ENCODE measurements at regions not wholly inside any gene's neighbourhood (a gene's known extent, or its start where the extent isn't known, plus 50 kb on each side); places are given as distances from the start of the nearest gene placed in this dataset.

- Mint-ChIP-seq H3K27me3 (ENCODE audit: low read depth) (no peaks in the 10 kb centered on the region), H3K36me3 (ENCODE audit: low read depth) (no peaks in the 10 kb centered on the region), H3K27ac (no peak overlapping the region), H3K4me1 (ENCODE audit: low read depth) (no peaks in the 10 kb centered on the region), H3K4me3 (no peak overlapping the region), H3K9me3 (no peaks in the 10 kb centered on the region)
- DNase-seq (ENCODE audit: low spot score) = no peak
Observed at GRCh38 chr5:68012831-68013230, 202.7 kb upstream of the PIK3R1 start.

DNA sequence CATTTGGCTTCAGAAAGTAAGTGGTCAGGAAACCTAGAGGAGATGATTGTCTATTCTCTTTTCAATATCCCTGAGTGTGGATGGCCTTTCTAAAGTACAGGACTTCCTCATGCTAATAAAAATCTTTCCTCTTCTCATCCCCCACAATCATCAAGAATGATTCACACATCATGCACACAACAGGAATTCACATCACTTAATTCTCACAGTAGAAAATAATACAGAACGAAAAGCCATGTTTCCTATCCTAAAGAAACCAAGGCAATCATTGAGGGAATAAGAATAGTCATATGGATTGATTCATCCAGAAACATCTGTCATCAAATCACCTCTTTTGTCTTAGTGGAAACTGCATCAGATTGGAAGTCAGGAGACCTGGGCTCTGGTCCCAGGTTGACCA, 203.1 kb upstream of the PIK3R1 start:
- H3K36me3 Mint-ChIP-seq (ENCODE audit: low read depth) = no peaks in the 10 kb centered on the region
- H3K4me3 Mint-ChIP-seq = no peak overlapping the region
- no peaks in the 10 kb centered on the region for H3K4me1 Mint-ChIP-seq (ENCODE audit: low read depth)
- no peaks in the 10 kb centered on the region for H3K27me3 Mint-ChIP-seq (ENCODE audit: low read depth)
- H3K27ac Mint-ChIP-seq = no peak overlapping the region
- DNase-seq (ENCODE audit: low spot score) = no peak
- H3K9me3 Mint-ChIP-seq = no peaks in the 10 kb centered on the region

- H3K36me3 Mint-ChIP-seq (ENCODE audit: low read depth) = no peaks in the 10 kb centered on the region
- no peaks in the 10 kb centered on the region for H3K27me3 Mint-ChIP-seq (ENCODE audit: low read depth)
- no peak overlapping the region for H3K4me3 Mint-ChIP-seq
- no peaks in the 10 kb centered on the region for H3K9me3 Mint-ChIP-seq
- DNase-seq (ENCODE audit: low spot score) = no peak
- H3K4me1 Mint-ChIP-seq (ENCODE audit: low read depth) = no peaks in the 10 kb centered on the region
- no peak overlapping the region for H3K27ac Mint-ChIP-seq
Observed at GRCh38 chr5:68011801-68012200, 203.8 kb upstream of the PIK3R1 start.

- Mint-ChIP-seq H3K4me1 (ENCODE audit: low read depth) (no peaks in the 10 kb centered on the region), H3K27me3 (ENCODE audit: low read depth) (no peaks in the 10 kb centered on the region), H3K36me3 (ENCODE audit: low read depth) (no peaks in the 10 kb centered on the region), H3K27ac (no peak overlapping the region), H3K4me3 (no peak overlapping the region), H3K9me3 (no peaks in the 10 kb centered on the region)
- no peak for DNase-seq (ENCODE audit: low spot score)
Observed at GRCh38 chr5:68011259-68011760, 204.2 kb upstream of the PIK3R1 start.

GRCh38 chr5:68010740-68011139, 204.8 kb upstream of the PIK3R1 start:
- H3K36me3 Mint-ChIP-seq (ENCODE audit: low read depth) = no peaks in the 10 kb centered on the region
- DNase-seq (ENCODE audit: low spot score) = no peak
- H3K9me3 Mint-ChIP-seq = no peaks in the 10 kb centered on the region
- H3K4me3 Mint-ChIP-seq = no peak overlapping the region
- no peaks in the 10 kb centered on the region for H3K27me3 Mint-ChIP-seq (ENCODE audit: low read depth)
- H3K27ac Mint-ChIP-seq = no peak overlapping the region
- no peaks in the 10 kb centered on the region for H3K4me1 Mint-ChIP-seq (ENCODE audit: low read depth)

GRCh38 chr5:68007451-68007850, 208.1 kb upstream of the PIK3R1 start:
- no peaks in the 10 kb centered on the region for H3K9me3 Mint-ChIP-seq

DNA sequence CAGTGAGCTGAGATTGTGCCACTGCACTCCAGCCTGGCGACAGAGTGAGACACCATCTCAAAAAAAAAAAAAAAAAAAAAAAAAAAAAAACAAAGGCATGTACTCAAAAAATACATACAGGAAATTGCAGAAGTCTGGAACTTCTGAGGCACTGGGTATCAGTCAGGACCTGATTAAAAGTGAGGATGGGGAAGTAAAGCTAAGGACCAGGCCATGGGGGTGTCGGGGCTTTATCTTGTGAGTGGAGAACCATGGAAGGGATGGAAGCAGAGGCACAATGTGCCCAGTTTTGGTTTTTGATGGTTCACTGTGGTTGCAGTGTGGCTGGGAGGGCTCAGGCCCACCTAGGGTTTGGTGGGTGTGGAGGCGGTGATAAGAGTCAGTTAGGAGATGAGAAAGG, 212.7 kb upstream of the PIK3R1 start:
- no peak overlapping the region for H3K4me3 Mint-ChIP-seq
- H3K4me1 Mint-ChIP-seq (ENCODE audit: low read depth) = no peaks in the 10 kb centered on the region
- H3K27me3 Mint-ChIP-seq (ENCODE audit: low read depth) = no peaks in the 10 kb centered on the region
- no peak for DNase-seq (ENCODE audit: low spot score)
- no peaks in the 10 kb centered on the region for H3K9me3 Mint-ChIP-seq
- no peaks in the 10 kb centered on the region for H3K36me3 Mint-ChIP-seq (ENCODE audit: low read depth)
- no peak overlapping the region for H3K27ac Mint-ChIP-seq

More at GRCh38 chr5:68007451-68007850, 208.1 kb upstream of the PIK3R1 start:
- H3K27ac Mint-ChIP-seq = no peak overlapping the region
- no peak overlapping the region for H3K4me3 Mint-ChIP-seq
- H3K36me3 Mint-ChIP-seq (ENCODE audit: low read depth) = no peaks in the 10 kb centered on the region
- DNase-seq (ENCODE audit: low spot score) = no peak
- H3K4me1 Mint-ChIP-seq (ENCODE audit: low read depth) = no peaks in the 10 kb centered on the region
- H3K27me3 Mint-ChIP-seq (ENCODE audit: low read depth) = no peaks in the 10 kb centered on the region

- H3K27ac Mint-ChIP-seq = no peak overlapping the region
- no peaks in the 10 kb centered on the region for H3K4me1 Mint-ChIP-seq (ENCODE audit: low read depth)
- DNase-seq (ENCODE audit: low spot score) = no peak
- no peaks in the 10 kb centered on the region for H3K27me3 Mint-ChIP-seq (ENCODE audit: low read depth)
- H3K4me3 Mint-ChIP-seq = no peak overlapping the region
- H3K9me3 Mint-ChIP-seq = no peaks in the 10 kb centered on the region
- no peaks in the 10 kb centered on the region for H3K36me3 Mint-ChIP-seq (ENCODE audit: low read depth)
Observed at GRCh38 chr5:68000805-68001204, 214.8 kb upstream of the PIK3R1 start.

DNA sequence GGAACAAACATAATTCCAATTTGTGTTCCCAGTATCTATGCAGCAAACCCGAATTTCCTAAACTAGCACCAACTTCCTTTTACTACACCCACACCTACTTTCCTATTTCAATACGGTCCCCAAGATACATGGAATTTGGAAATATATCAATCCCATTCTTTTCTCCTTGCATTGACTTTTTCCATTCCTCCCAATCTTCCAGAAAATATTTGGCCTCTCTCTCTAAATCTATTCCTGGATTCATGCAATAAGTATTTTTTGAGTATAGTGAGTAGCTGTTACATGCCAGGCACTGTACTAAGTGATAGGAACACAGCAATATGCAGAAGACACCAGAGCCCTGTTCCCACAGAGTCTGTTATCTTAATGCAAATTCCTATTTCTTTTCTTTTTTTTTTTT, 216.2 kb upstream of the PIK3R1 start:
- Mint-ChIP-seq H3K36me3 (ENCODE audit: low read depth) (no peaks in the 10 kb centered on the region), H3K27ac (no peak overlapping the region), H3K9me3 (no peaks in the 10 kb centered on the region), H3K4me3 (no peak overlapping the region), H3K27me3 (ENCODE audit: low read depth) (peaks cover under 1% of the 10 kb centered on the region), H3K4me1 (ENCODE audit: low read depth) (no peaks in the 10 kb centered on the region)
- no peak for DNase-seq (ENCODE audit: low spot score)

DNA sequence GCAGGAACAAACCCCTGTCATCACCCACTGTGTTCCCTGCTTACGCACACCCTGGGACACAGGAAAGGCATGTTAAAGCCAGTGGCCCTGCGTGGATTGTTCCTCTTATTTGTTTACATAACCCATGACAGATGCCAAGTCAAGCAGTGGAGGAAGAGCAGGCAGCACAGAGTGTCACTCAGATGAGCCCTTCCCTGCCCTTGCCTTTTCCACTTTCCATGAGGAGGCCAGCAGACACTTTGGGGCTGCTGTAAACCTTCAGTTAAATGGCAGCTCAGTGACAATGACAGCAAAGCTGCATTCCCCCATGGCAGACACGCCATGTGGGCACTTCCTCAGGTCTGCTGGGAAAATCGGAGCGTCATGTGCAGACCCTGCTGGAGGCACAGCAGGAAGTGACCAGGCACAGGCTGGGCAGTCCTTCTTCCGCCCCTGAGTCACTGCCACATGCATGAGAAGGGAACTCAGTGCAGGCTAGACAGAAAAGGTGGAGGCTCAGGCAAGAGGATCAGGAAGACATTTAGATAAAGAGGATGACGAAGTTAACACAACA, 216.8 kb upstream of the PIK3R1 start:
- H3K27me3 Mint-ChIP-seq (ENCODE audit: low read depth) = peaks cover 2% of the 10 kb centered on the region
- DNase-seq (ENCODE audit: low spot score) = no peak
- H3K36me3 Mint-ChIP-seq (ENCODE audit: low read depth) = no peaks in the 10 kb centered on the region
- no peaks in the 10 kb centered on the region for H3K4me1 Mint-ChIP-seq (ENCODE audit: low read depth)
- no peaks in the 10 kb centered on the region for H3K9me3 Mint-ChIP-seq
- no peak overlapping the region for H3K27ac Mint-ChIP-seq
- no peak overlapping the region for H3K4me3 Mint-ChIP-seq

GRCh38 chr5:67997892-67998457, 217.6 kb upstream of the PIK3R1 start:
- Mint-ChIP-seq H3K4me3 (no peak overlapping the region), H3K27me3 (ENCODE audit: low read depth) (peaks cover 2% of the 10 kb centered on the region), H3K27ac (no peak overlapping the region), H3K9me3 (no peaks in the 10 kb centered on the region), H3K36me3 (ENCODE audit: low read depth) (no peaks in the 10 kb centered on the region), H3K4me1 (ENCODE audit: low read depth) (no peaks in the 10 kb centered on the region)
- no peak for DNase-seq (ENCODE audit: low spot score)

GRCh38 chr5:67997148-67997547, 218.4 kb upstream of the PIK3R1 start:
- H3K27me3 Mint-ChIP-seq (ENCODE audit: low read depth) = peaks cover 2% of the 10 kb centered on the region
- no peaks in the 10 kb centered on the region for H3K9me3 Mint-ChIP-seq
- no peak overlapping the region for H3K4me3 Mint-ChIP-seq
- DNase-seq (ENCODE audit: low spot score) = no peak
- H3K27ac Mint-ChIP-seq = no peak overlapping the region
- H3K4me1 Mint-ChIP-seq (ENCODE audit: low read depth) = no peaks in the 10 kb centered on the region
- no peaks in the 10 kb centered on the region for H3K36me3 Mint-ChIP-seq (ENCODE audit: low read depth)

GRCh38 chr5:67996596-67996995, 219.0 kb upstream of the PIK3R1 start:
- Mint-ChIP-seq H3K4me3 (no peak overlapping the region), H3K9me3 (no peaks in the 10 kb centered on the region), H3K4me1 (ENCODE audit: low read depth) (no peaks in the 10 kb centered on the region), H3K27me3 (ENCODE audit: low read depth) (peaks cover 2% of the 10 kb centered on the region), H3K36me3 (ENCODE audit: low read depth) (no peaks in the 10 kb centered on the region), H3K27ac (no peak overlapping the region)
- DNase-seq (ENCODE audit: low spot score) = no peak

DNA sequence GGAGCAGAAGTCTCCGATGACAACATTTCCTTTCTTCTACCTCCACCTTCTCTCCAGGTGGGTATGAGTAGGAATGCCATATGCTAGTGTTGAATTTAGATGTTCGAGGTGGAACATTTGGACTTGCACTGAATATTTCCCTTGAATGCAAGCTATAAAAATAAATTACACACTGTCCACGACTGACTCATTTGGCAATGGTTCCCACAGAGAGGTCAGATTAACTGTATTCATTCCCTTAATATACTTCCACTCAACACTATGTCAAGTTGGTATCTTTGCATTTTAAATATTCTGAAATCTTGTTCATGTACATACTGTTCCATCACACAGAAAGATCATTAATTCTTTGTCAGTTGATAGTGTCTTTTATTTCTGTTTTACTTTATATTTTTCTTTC, 222.6 kb upstream of the PIK3R1 start:
- H3K36me3 Mint-ChIP-seq (ENCODE audit: low read depth) = no peaks in the 10 kb centered on the region

GRCh38 chr5:67989456-67989855, 226.1 kb upstream of the PIK3R1 start:
- Mint-ChIP-seq H3K36me3 (ENCODE audit: low read depth) (no peaks in the 10 kb centered on the region), H3K27ac (no peak overlapping the region), H3K27me3 (ENCODE audit: low read depth) (peaks cover 2% of the 10 kb centered on the region), H3K4me1 (ENCODE audit: low read depth) (no peaks in the 10 kb centered on the region), H3K9me3 (no peaks in the 10 kb centered on the region), H3K4me3 (no peak overlapping the region)
- DNase-seq (ENCODE audit: low spot score) = no peak

More for the DNA sequence above, 222.6 kb upstream of the PIK3R1 start:
- no peak overlapping the region for H3K27ac Mint-ChIP-seq
- H3K4me3 Mint-ChIP-seq = no peak overlapping the region
- no peaks in the 10 kb centered on the region for H3K9me3 Mint-ChIP-seq
- no peaks in the 10 kb centered on the region for H3K4me1 Mint-ChIP-seq (ENCODE audit: low read depth)
- H3K27me3 Mint-ChIP-seq (ENCODE audit: low read depth) = peaks cover 2% of the 10 kb centered on the region
- DNase-seq (ENCODE audit: low spot score) = no peak

Measured in T-helper 2 cell treated with Interferon-gamma antibody and Interleukin-4, amounts not matched to agents 5 μg/mL and 100 μg/mL, for 36 hours (primary cell).